ENCODE measurements at regions not wholly inside any gene's neighbourhood (a gene's known extent, or its start where the extent isn't known, plus 50 kb on each side); places are given as distances from the start of the nearest gene placed in this dataset.

DNA sequence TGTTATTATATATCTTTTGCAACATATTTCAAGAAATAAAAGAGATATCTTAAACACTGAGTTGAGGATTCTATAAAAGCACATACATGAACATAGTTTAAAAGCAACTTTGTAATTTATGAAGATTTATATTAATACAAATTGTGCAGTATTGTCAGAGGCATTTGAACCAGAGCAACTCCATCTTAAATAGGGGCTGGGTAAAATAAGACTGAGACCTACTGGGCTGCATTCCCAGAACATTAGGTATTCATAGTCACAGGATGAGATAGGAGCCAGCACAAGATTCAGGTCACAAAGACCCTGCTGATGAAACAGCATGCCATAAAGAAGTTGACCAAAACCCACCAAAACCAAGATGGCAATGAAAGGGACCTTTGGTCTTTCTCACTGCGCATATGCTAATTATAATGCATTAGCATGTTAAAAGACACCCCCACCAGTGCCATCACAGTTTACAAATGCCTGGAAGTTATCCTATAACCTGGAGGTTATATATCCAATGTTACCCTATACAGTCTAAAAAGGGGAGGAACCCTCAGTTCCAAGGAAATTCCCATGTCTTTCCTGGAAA, 320.2 kb downstream of the FAM170A start:
- H3K27me3 Mint-ChIP-seq (ENCODE audit: low read depth), result peaks cover 9% of the 10 kb centered on the region
- H3K4me1 Mint-ChIP-seq (ENCODE audit: low read depth), result no peaks in the 10 kb centered on the region
- no peak for TF ChIP-seq CTCF (IDR thresholded peaks at IDR 0.05)
- no peak overlapping the region for H3K27ac Mint-ChIP-seq (ENCODE audit: unreplicated experiment)
- no peak for DNase-seq (ENCODE audit: low spot score)
- H3K36me3 Mint-ChIP-seq (ENCODE audit: low read depth), result no peaks in the 10 kb centered on the region
- peaks cover 8% of the 10 kb centered on the region for H3K9me3 Mint-ChIP-seq (ENCODE audit: low read depth)
- H3K4me3 Mint-ChIP-seq (ENCODE audit: unreplicated experiment), result no peak overlapping the region

- Mint-ChIP-seq H3K27me3 (ENCODE audit: low read depth) (peaks cover 9% of the 10 kb centered on the region), H3K27ac (ENCODE audit: unreplicated experiment) (no peak overlapping the region), H3K36me3 (ENCODE audit: low read depth) (no peaks in the 10 kb centered on the region), H3K4me3 (ENCODE audit: unreplicated experiment) (no peak overlapping the region), H3K9me3 (ENCODE audit: low read depth) (peaks cover 10% of the 10 kb centered on the region), H3K4me1 (ENCODE audit: low read depth) (no peaks in the 10 kb centered on the region)
- no peak for TF ChIP-seq CTCF (IDR thresholded peaks at IDR 0.05)
- no peak for DNase-seq (ENCODE audit: low spot score)
These were observed 322.1 kb downstream of the FAM170A start for GRCh38 chr5:119951330-119951934.

DNA sequence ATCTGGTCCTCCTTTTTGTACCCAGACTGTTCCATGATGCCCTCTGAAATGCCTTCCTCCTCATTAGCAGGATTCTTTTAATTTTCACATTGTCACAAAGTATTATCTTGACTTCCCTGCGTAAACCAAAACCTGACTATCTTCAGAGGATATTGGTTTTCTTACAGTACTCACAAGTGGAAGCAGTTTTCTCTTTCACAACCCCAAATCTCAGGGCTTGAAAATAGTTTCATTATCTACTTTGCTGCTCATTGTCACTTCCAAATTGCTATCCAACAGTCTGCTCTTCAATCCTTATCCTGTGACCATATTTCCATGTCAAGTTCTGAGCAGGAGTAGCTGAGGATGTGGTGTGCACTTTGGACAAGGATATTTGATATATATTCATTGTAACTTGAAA, 324.1 kb downstream of the FAM170A start:
- Mint-ChIP-seq H3K36me3 (ENCODE audit: low read depth) (no peaks in the 10 kb centered on the region), H3K9me3 (ENCODE audit: low read depth) (peaks cover 3% of the 10 kb centered on the region), H3K4me3 (ENCODE audit: unreplicated experiment) (no peak overlapping the region), H3K27me3 (ENCODE audit: low read depth) (peaks cover 8% of the 10 kb centered on the region), H3K4me1 (ENCODE audit: low read depth) (no peaks in the 10 kb centered on the region), H3K27ac (ENCODE audit: unreplicated experiment) (no peak overlapping the region)
- no peak for DNase-seq (ENCODE audit: low spot score)
- no peak for TF ChIP-seq CTCF (IDR thresholded peaks at IDR 0.05)

- Mint-ChIP-seq H3K4me1 (ENCODE audit: low read depth) (no peaks in the 10 kb centered on the region), H3K36me3 (ENCODE audit: low read depth) (no peaks in the 10 kb centered on the region), H3K27me3 (ENCODE audit: low read depth) (peaks cover 8% of the 10 kb centered on the region), H3K9me3 (ENCODE audit: low read depth) (peaks cover 6% of the 10 kb centered on the region), H3K4me3 (ENCODE audit: unreplicated experiment) (no peak overlapping the region), H3K27ac (ENCODE audit: unreplicated experiment) (no peak overlapping the region)
- no peak for DNase-seq (ENCODE audit: low spot score)
- TF ChIP-seq CTCF (IDR thresholded peaks at IDR 0.05), result no peak
These were observed 324.7 kb downstream of the FAM170A start for GRCh38 chr5:119954106-119954505.

- Mint-ChIP-seq H3K9me3 (ENCODE audit: low read depth) (peaks cover 8% of the 10 kb centered on the region), H3K4me1 (ENCODE audit: low read depth) (no peaks in the 10 kb centered on the region), H3K4me3 (ENCODE audit: unreplicated experiment) (no peak overlapping the region), H3K27ac (ENCODE audit: unreplicated experiment) (no peak overlapping the region), H3K27me3 (ENCODE audit: low read depth) (peaks cover 9% of the 10 kb centered on the region), H3K36me3 (ENCODE audit: low read depth) (no peaks in the 10 kb centered on the region)
- DNase-seq (ENCODE audit: low spot score), result no peak
- TF ChIP-seq CTCF (IDR thresholded peaks at IDR 0.05), result no peak
These were observed 332.6 kb downstream of the FAM170A start for GRCh38 chr5:119961993-119962392.

Measured in chondrocyte (in vitro differentiated cells).